ENCODE measurements at regions not wholly inside any gene's neighbourhood (a gene's known extent, or its start where the extent isn't known, plus 50 kb on each side); places are given as distances from the start of the nearest gene placed in this dataset.
A peak's percentile ranks its signal among the peaks of the same experiment; 100 is the strongest.

DNA sequence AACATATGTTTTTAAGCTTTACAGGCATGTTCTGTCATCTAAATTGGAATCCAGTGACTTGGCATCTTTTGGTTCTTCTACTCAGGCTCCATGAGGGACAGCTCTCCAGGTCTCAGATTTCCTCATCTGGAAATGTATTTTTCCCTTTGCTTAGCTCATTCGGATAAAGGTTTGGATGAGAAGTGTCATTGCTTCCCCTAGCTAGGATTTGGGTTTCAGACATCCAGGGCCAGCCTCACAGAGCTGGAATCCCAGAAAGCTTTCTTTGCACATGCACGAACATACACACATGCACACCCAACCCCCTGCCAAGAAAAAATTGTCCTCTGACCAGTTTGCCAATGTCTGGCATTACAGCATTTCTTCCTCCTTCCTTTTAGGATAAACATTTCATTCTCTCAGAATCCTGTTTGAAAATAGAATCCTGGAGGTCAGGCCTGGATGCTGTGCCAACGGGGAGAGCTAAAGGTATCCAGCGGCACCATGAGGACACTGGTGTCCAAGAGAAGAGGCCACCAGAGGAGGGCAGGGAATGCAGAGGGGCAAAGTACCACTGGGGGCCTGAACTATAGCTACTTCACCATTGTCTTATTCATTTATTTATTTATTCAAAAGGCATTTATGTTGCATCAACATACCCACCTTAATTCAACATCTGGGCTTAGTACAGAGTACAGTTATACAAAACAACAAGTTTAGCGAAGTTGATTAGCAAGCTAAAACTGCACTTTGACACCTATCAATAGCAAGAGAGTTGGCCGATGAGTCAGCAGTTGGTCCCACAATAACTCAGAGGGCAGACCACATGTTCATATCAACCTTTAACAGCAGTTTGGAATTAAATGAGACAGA lies 97.9 kb upstream of the ATL2 start (continued):
- no peak for TF ChIP-seq ZNF33B (CRISPR knock-in tag; IDR thresholded peaks at IDR 0.05)
- no peak for TF ChIP-seq ZNF3 (CRISPR knock-in tag; IDR thresholded peaks at IDR 0.05)
- no peak for TF ChIP-seq SALL2 (CRISPR knock-in tag; IDR thresholded peaks at IDR 0.05)
- peak; percentile 45; the same call in 1 of the 2 replicates for TF ChIP-seq JUN (CRISPR knock-in tag; IDR thresholded peaks at IDR 0.05)
- no peak for TF ChIP-seq ARID2 (CRISPR knock-in tag; IDR thresholded peaks at IDR 0.05; ENCODE audit: borderline replicate concordance)
- TF ChIP-seq CCAR2 (optimal IDR thresholded peaks at IDR 0.05; ENCODE audit: low read depth, low read length), result no peak
- TF ChIP-seq FOXA3 (CRISPR knock-in tag; IDR thresholded peaks at IDR 0.05), result 0 out of 2 replicates have a peak, but pooled peaks have one; percentile 25
- TF ChIP-seq MTA3 (CRISPR knock-in tag; IDR thresholded peaks at IDR 0.05), result no peak
- TF ChIP-seq EHMT2 (IDR thresholded peaks at IDR 0.05; ENCODE audit: borderline replicate concordance, low read depth, low read length), result peak; percentile 82; the same call in 1 of the 2 replicates
- no peak for TF ChIP-seq ATRX (CRISPR knock-in tag; IDR thresholded peaks at IDR 0.05; ENCODE audit: borderline replicate concordance)
- TF ChIP-seq NFKB2 (CRISPR knock-in tag; IDR thresholded peaks at IDR 0.05; ENCODE audit: borderline replicate concordance), result no peak
- TF ChIP-seq, protein P1, sequence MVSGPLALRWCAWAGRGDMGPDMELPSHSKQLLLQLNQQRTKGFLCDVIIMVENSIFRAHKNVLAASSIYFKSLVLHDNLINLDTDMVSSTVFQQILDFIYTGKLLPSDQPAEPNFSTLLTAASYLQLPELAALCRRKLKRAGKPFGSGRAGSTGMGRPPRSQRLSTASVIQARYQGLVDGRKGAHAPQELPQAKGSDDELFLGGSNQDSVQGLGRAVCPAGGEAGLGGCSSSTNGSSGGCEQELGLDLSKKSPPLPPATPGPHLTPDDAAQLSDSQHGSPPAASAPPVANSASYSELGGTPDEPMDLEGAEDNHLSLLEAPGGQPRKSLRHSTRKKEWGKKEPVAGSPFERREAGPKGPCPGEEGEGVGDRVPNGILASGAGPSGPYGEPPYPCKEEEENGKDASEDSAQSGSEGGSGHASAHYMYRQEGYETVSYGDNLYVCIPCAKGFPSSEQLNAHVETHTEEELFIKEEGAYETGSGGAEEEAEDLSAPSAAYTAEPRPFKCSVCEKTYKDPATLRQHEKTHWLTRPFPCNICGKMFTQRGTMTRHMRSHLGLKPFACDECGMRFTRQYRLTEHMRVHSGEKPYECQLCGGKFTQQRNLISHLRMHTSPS (CRISPR knock-in tag; IDR thresholded peaks at IDR 0.05; ENCODE audit: low read depth), result peak; percentile 58; the same call in 1 of the 2 replicates
- TF ChIP-seq HNRNPH1 (optimal IDR thresholded peaks at IDR 0.05; ENCODE audit: low read depth, low read length), result no peak
- no peak for TF ChIP-seq ZMYM4 (CRISPR knock-in tag; IDR thresholded peaks at IDR 0.05)
- TF ChIP-seq BRD4 (CRISPR knock-in tag; IDR thresholded peaks at IDR 0.05), result no peak
- TF ChIP-seq ZFP37 (CRISPR knock-in tag; IDR thresholded peaks at IDR 0.05; ENCODE audit: borderline replicate concordance), result no peak
- no peak for TF ChIP-seq ZNF776 (CRISPR knock-in tag; IDR thresholded peaks at IDR 0.05)
- no peak for TF ChIP-seq ZNF484 (CRISPR knock-in tag; IDR thresholded peaks at IDR 0.05; ENCODE audit: borderline replicate concordance, low read depth)
- TF ChIP-seq SMYD3 (CRISPR knock-in tag; IDR thresholded peaks at IDR 0.05), result no peak
- no peak for TF ChIP-seq KDM5B (CRISPR knock-in tag; IDR thresholded peaks at IDR 0.05; ENCODE audit: borderline replicate concordance)
